Stomach (tissue), 8 donors: ENCODE measurements at regions not wholly inside any gene's neighbourhood (a gene's known extent, or its start where the extent isn't known, plus 50 kb on each side); places are given as distances from the start of the nearest gene placed in this dataset.

Source experiments
- DNase-seq, 2 donors: peaks; one replicate each; pipeline versions ENCODE4 v3.0.0 to v3.0.0-alpha.2; 2013 to 2019
- H3K27ac ChIP-seq, 5 donors: fragments of 200-600 bp in 4 of 5; sonication (generic) in 4 of 5; one replicate each; pipeline ENCODE4 v1.5.1; 2013 to 2019; ENCODE audit warnings: mild to moderate bottlenecking in 1 of 5, moderate library complexity in 1 of 5
- H3K27me3 ChIP-seq, 3 donors: fragments of 200-600 bp; sonication (generic); one replicate each; pipeline ENCODE4 v1.5.1; 2017 to 2019; ENCODE audit warnings: mixed run types in 1 of 3
- H3K36me3 ChIP-seq, 4 donors: fragments of 200-600 bp; sonication (generic); 1 replicate in 3 of 4; 2 replicates in 1 of 4; pipeline ENCODE4 v1.5.1; 2016 to 2019
- H3K4me1 ChIP-seq, 4 donors: fragments of 200-600 bp; sonication (generic); one replicate each; pipeline ENCODE4 v1.5.1; 2016 to 2019
- H3K4me3 ChIP-seq, 4 donors: fragments of 200-600 bp; sonication (generic) in 3 of 4; one replicate each; pipeline ENCODE4 v1.5.1; 2016 to 2019; ENCODE audit warnings: mild to moderate bottlenecking in 1 of 4
- H3K9me3 ChIP-seq, 4 donors: fragments of 200-600 bp; sonication (generic); one replicate each; pipeline ENCODE4 v1.5.1; 2016 to 2019
- EP300 ChIP-seq: sonication (generic); formaldehyde crosslinking; IDR thresholded peaks from one replicate; pipeline ENCODE4 v1.6.1; 2017; ENCODE audit warnings: antibody characterized with exemption
- POLR2A ChIP-seq, 4 donors: fragments of 450-650 bp; IDR thresholded peaks; one replicate each; pipeline ENCODE4 v1.6.1; 2016; ENCODE audit warnings: antibody characterized with exemption in 4 of 4, control low read depth in 2 of 4, mild to moderate bottlenecking in 1 of 4, moderate library complexity in 1 of 4
- POLR2AphosphoS5 ChIP-seq, 3 donors: sonication (generic); formaldehyde crosslinking; IDR thresholded peaks; one replicate each; pipeline ENCODE4 v1.6.1; 2016; ENCODE audit warnings: antibody characterized with exemption in 3 of 3
- WGBS, 5 donors: extraction: QIAGEN DNeasy Blood & Tissue Kit in 3 of 5; methylation state at CpG; one replicate each; pipeline versions ENCODE4 v1.1.5 to v1.1.7; 2013 to 2018; 5-methylcytosine and 5-hydroxymethylcytosine counted together
- intact Hi-C: fragments of 100-400 bp; cut with DNase I; formaldehyde crosslinking; loops from one replicate; pipeline ENCODE4 v1.15.1; 2023; ENCODE audit warnings: low total_unique reads
- TF ChIP-seq, protein P1 (sequence below), 7 experiments: fragments of 450-650 bp in 4 of 7; fragments of 200-600 bp in 3 of 7; sonication (generic) in 3 of 7; IDR thresholded peaks; one replicate each; pipeline ENCODE4 v1.5.1; 2016 to 2019; ENCODE audit warnings: antibody characterized with exemption in 7 of 7, control low read depth in 2 of 7, mild to moderate bottlenecking in 1 of 7
- donor health status: healthy with polysubstance abuse.
- donor health status: Bipolar disorder and iron deficiency.
- donor health status: healthy.

DNA sequence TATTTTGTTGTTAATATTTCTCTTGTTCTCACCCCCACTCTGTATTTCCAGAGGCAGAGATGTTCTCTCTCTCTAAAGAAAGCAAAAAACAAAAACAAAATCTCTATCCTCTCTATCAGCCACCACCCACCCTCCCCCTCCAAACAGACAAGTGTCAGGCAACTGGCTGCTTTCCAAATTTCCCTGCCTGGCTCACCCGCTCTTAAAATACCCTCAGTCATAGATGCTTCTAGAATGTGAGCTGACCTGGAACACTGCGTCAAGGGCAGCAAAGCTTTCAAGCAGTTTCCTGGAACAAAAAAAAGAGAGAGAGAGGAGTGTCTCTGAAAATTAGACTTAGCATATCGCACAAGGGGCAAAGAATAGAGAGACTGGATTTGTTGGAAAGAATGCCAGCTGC lies 341.0 kb upstream of the ZMIZ1 start:
- TF ChIP-seq, protein P1, sequence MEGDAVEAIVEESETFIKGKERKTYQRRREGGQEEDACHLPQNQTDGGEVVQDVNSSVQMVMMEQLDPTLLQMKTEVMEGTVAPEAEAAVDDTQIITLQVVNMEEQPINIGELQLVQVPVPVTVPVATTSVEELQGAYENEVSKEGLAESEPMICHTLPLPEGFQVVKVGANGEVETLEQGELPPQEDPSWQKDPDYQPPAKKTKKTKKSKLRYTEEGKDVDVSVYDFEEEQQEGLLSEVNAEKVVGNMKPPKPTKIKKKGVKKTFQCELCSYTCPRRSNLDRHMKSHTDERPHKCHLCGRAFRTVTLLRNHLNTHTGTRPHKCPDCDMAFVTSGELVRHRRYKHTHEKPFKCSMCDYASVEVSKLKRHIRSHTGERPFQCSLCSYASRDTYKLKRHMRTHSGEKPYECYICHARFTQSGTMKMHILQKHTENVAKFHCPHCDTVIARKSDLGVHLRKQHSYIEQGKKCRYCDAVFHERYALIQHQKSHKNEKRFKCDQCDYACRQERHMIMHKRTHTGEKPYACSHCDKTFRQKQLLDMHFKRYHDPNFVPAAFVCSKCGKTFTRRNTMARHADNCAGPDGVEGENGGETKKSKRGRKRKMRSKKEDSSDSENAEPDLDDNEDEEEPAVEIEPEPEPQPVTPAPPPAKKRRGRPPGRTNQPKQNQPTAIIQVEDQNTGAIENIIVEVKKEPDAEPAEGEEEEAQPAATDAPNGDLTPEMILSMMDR (IDR thresholded peaks at IDR 0.05): no peak
- TF ChIP-seq POLR2A (IDR thresholded peaks at IDR 0.05) (no peak), EP300 (no peak), POLR2AphosphoS5 (IDR thresholded peaks at IDR 0.05) (no peak)
- H3K4me3 ChIP-seq: no peak overlapping the region
- WGBS, 5 donors: 36 to 49% (median 40%) methylated on average over 3 of the region's 3 CpGs

DNA sequence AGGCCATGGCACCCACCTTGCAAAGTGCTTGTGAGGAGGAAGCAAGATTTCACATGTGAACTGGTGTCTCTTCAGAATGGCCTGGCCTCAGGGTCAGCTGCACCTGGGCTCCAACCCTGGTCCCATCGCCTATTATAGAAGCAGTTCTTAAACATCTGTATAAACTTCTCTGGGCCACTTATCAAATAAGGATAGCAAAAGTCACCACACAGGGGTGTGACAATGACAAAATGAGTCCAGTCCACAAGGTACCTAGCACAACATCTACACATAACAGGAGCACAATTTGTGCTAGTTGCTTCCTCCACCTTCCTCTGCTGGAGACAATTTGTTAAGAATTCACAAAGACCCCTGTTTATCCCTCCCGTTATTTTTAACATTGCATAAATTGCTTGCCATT lies 340.6 kb upstream of the ZMIZ1 start:
- Histone ChIP-seq H3K4me1 (peaks cover 0 to 12% (median 4%) of the 10 kb centered on the region in 4 donors), H3K4me3 (no peak overlapping the region), H3K9me3 (no peaks in the 10 kb centered on the region), H3K27ac (no peak overlapping the region), H3K27me3 (no peaks in the 10 kb centered on the region), H3K36me3 (no peaks in the 10 kb centered on the region)
- intact Hi-C loops: no loop called here
- no peak for TF ChIP-seq POLR2AphosphoS5 (IDR thresholded peaks at IDR 0.05)
- no peak for TF ChIP-seq EP300
- TF ChIP-seq, protein P1 (IDR thresholded peaks at IDR 0.05): no peak
- no peak for TF ChIP-seq POLR2A (IDR thresholded peaks at IDR 0.05)
- 78 to 90% (median 87%) methylated on average over 2 of the region's 2 CpGs for WGBS, 5 donors
- no peak for DNase-seq

More for the DNA sequence above, 341.0 kb upstream of the ZMIZ1 start:
- Histone ChIP-seq H3K27ac (no peak overlapping the region), H3K4me1 (peaks cover 0 to 12% (median 4%) of the 10 kb centered on the region in 4 donors), H3K9me3 (no peaks in the 10 kb centered on the region), H3K27me3 (no peaks in the 10 kb centered on the region), H3K36me3 (no peaks in the 10 kb centered on the region)
- peak in 1 of 2 donors; percentile 45 for DNase-seq
- intact Hi-C loops: no loop called here

DNA sequence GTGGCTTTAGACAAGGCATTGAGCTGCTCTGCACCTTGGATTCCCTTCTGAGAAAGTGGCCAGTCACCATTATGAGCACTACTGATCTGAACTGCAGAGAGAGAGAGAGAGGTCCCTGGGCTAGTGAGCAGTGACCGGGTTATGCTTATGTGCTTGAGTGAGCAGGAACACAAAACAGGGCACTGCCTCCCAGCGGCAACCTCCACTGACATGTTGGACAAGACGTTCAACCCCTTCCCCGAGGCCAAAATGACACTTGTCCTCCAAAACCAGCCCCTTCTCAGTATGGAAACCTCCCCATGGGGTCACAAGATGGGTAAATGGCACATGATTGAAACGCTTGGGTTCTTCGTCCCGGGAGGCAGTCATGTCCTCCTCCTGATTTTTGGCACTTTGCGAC lies 339.4 kb upstream of the ZMIZ1 start:
- H3K4me3 ChIP-seq: no peak overlapping the region
- TF ChIP-seq POLR2A (IDR thresholded peaks at IDR 0.05): no peak
- no peak for TF ChIP-seq EP300
- TF ChIP-seq, protein P1 (IDR thresholded peaks at IDR 0.05): no peak
- TF ChIP-seq POLR2AphosphoS5 (IDR thresholded peaks at IDR 0.05): no peak
- WGBS, 5 donors: 92 to 96% (median 95%) methylated on average over 8 of the region's 8 CpGs
- DNase-seq: no peak
- peaks cover 0 to 12% (median 4%) of the 10 kb centered on the region in 4 donors for H3K4me1 ChIP-seq
- H3K36me3 ChIP-seq: no peaks in the 10 kb centered on the region
- no peak overlapping the region for H3K27ac ChIP-seq
- H3K27me3 ChIP-seq: no peaks in the 10 kb centered on the region
- no peaks in the 10 kb centered on the region for H3K9me3 ChIP-seq
- intact Hi-C loops: no loop called here

DNA sequence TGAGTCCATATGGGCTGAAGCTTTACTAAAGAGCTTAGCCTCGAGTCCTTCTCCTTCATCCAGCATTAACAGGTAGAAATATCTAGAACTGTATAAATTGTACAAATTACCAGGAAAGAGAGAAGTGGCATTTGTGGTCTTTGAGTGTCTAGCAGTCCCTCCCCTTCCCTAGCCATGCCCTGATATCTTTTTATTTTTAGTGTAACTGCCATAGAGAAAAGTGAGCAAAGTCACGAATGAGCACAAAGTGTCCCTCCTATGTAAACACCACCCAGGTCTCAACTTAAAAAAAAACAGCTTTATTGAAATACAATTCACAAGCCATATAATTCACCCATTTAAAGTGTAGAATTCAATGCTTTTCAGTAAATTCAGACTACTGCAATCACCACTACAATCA lies 339.0 kb upstream of the ZMIZ1 start:
- no peak for DNase-seq
- H3K36me3 ChIP-seq: no peaks in the 10 kb centered on the region
- no peak overlapping the region for H3K27ac ChIP-seq
- H3K4me3 ChIP-seq: no peak overlapping the region
- intact Hi-C loops: no loop called here
- 24 to 58% (median 43%) methylated on average over 2 of the region's 2 CpGs for WGBS, 5 donors
- H3K27me3 ChIP-seq: no peaks in the 10 kb centered on the region
- H3K4me1 ChIP-seq: peaks cover 0 to 12% (median 4%) of the 10 kb centered on the region in 4 donors
- no peaks in the 10 kb centered on the region for H3K9me3 ChIP-seq
- no peak for TF ChIP-seq EP300
- TF ChIP-seq, protein P1 (IDR thresholded peaks at IDR 0.05): no peak
- no peak for TF ChIP-seq POLR2AphosphoS5 (IDR thresholded peaks at IDR 0.05)
- no peak for TF ChIP-seq POLR2A (IDR thresholded peaks at IDR 0.05)
